GDM1 (cell line): ENCODE measurements at regions not wholly inside any gene's neighbourhood (a gene's known extent, or its start where the extent isn't known, plus 50 kb on each side); places are given as distances from the start of the nearest gene placed in this dataset.

Source experiments
- DNase-seq: peaks from one replicate; lab custom pipeline; 2025; lab: John Stamatoyannopoulos, UW

- no peak for DNase-seq
Measured at GRCh38 chr2:13877571-13877970, 754.9 kb upstream of the LRATD1 start.

GRCh38 chr2:13884291-13884976 lies 748.1 kb upstream of the LRATD1 start:
- no peak for DNase-seq

GRCh38 chr2:13901526-13901925 lies 731.0 kb upstream of the LRATD1 start:
- no peak for DNase-seq

GRCh38 chr2:13905831-13906230 lies 726.7 kb upstream of the LRATD1 start:
- no peak for DNase-seq

GRCh38 chr2:13916066-13916465 lies 716.5 kb upstream of the LRATD1 start:
- DNase-seq = no peak

GRCh38 chr2:13917958-13918357 lies 714.6 kb upstream of the LRATD1 start:
- no peak for DNase-seq

- no peak for DNase-seq
Measured at GRCh38 chr2:13919981-13920382, 712.5 kb upstream of the LRATD1 start.

- no peak for DNase-seq
Measured at GRCh38 chr2:13921245-13921644, 711.3 kb upstream of the LRATD1 start.

- DNase-seq = no peak
Measured at GRCh38 chr2:13923823-13924222, 708.7 kb upstream of the LRATD1 start.

- DNase-seq = no peak
Measured at GRCh38 chr2:13942111-13942510, 690.4 kb upstream of the LRATD1 start.

- DNase-seq = no peak
Measured at GRCh38 chr2:13950761-13951160, 681.8 kb upstream of the LRATD1 start.

- DNase-seq = no peak
Measured at GRCh38 chr2:13968811-13969210, 663.7 kb upstream of the LRATD1 start.

- DNase-seq = no peak
Measured at GRCh38 chr2:13986119-13986720, 646.3 kb upstream of the LRATD1 start.

- DNase-seq = no peak
Measured at GRCh38 chr2:13996527-13996926, 636.0 kb upstream of the LRATD1 start.

- DNase-seq = no peak
Measured at GRCh38 chr2:14011190-14011589, 621.3 kb upstream of the LRATD1 start.

GRCh38 chr2:14015113-14015630 lies 617.3 kb upstream of the LRATD1 start:
- no peak for DNase-seq

GRCh38 chr2:14016289-14016955 lies 616.1 kb upstream of the LRATD1 start:
- DNase-seq = no peak

- DNase-seq = no peak
Measured at GRCh38 chr2:14018620-14019019, 613.9 kb upstream of the LRATD1 start.

GRCh38 chr2:14023558-14023957 lies 609.0 kb upstream of the LRATD1 start:
- no peak for DNase-seq

- DNase-seq = no peak
Measured at GRCh38 chr2:14039134-14039533, 593.4 kb upstream of the LRATD1 start.

- DNase-seq = no peak
Measured at GRCh38 chr2:14047491-14047890, 585.0 kb upstream of the LRATD1 start.

- no peak for DNase-seq
Measured at GRCh38 chr2:14051401-14051800, 581.1 kb upstream of the LRATD1 start.

GRCh38 chr2:14053105-14053504 lies 579.4 kb upstream of the LRATD1 start:
- no peak for DNase-seq
